Transverse colon (tissue), 3 donors: ENCODE measurements at regions not wholly inside any gene's neighbourhood (a gene's known extent, or its start where the extent isn't known, plus 50 kb on each side); places are given as distances from the start of the nearest gene placed in this dataset.

Source experiments
- POLR2A ChIP-seq: fragments of 450-650 bp; IDR thresholded peaks from one replicate; pipeline ENCODE4 v1.6.1; 2016; ENCODE audit warnings: antibody characterized with exemption, mild to moderate bottlenecking, moderate library complexity
- POLR2AphosphoS5 ChIP-seq, 3 donors: sonication (generic); formaldehyde crosslinking; IDR thresholded peaks; one replicate each; pipeline ENCODE4 v1.6.1; 2016; ENCODE audit warnings: antibody characterized with exemption in 3 of 3

DNA sequence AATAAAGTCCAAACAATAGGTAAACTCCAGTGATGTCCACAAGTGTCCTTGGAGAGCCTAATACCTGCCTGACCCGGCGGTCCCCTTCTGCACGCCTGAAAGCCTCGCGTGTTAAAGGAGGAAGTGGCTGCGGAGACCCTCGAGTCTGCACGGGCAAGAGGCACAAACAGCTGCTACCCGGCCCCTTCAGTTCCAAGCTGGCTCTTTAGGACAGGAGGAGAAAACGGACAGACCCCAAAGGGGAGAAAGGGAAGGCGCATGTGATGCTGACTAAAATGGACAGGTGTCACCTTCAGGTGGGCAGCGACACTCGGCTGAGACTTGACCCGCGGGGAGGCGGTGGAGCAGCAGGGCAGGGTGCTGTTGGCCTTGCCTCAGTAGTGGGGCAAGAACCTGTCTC, 102.7 kb upstream of the TENM3 start:
- TF ChIP-seq POLR2AphosphoS5 (IDR thresholded peaks at IDR 0.05): no peak
- TF ChIP-seq POLR2A: no peak
